ENCODE measurements at regions not wholly inside any gene's neighbourhood (a gene's known extent, or its start where the extent isn't known, plus 50 kb on each side); places are given as distances from the start of the nearest gene placed in this dataset.
A peak's percentile ranks its signal among the peaks of the same experiment; 100 is the strongest.

- POLR2A ChIA-PET, result no interaction called here
- DNase-seq (ENCODE audit: low spot score), result no peak
- ATAC-seq, result no peak
- Mint-ChIP-seq H3K4me3 (no peak overlapping the region), H3K9me3 (no peaks in the 10 kb centered on the region), H3K27me3 (ENCODE audit: low read depth) (no peaks in the 10 kb centered on the region), H3K27ac (no peak overlapping the region), H3K4me1 (peaks cover 10% of the 10 kb centered on the region), H3K36me3 (no peaks in the 10 kb centered on the region)
- CTCF ChIA-PET, result no interaction called here
- TF ChIP-seq GTF2I (CRISPR knock-in tag; conservative IDR thresholded peaks at IDR 0.05) (no peak), MYBL2 (CRISPR knock-in tag; IDR thresholded peaks at IDR 0.05) (no peak), ESRRA (CRISPR knock-in tag; IDR thresholded peaks at IDR 0.05; ENCODE audit: borderline replicate concordance) (no peak), ATF1 (CRISPR knock-in tag; IDR thresholded peaks at IDR 0.05) (no peak), ETV6 (CRISPR knock-in tag; IDR thresholded peaks at IDR 0.05) (no peak), TEAD4 (CRISPR knock-in tag; IDR thresholded peaks at IDR 0.05) (no peak), ZMAT4 (CRISPR knock-in tag; IDR thresholded peaks at IDR 0.05) (no peak)
- TF ChIP-seq, protein P1, sequence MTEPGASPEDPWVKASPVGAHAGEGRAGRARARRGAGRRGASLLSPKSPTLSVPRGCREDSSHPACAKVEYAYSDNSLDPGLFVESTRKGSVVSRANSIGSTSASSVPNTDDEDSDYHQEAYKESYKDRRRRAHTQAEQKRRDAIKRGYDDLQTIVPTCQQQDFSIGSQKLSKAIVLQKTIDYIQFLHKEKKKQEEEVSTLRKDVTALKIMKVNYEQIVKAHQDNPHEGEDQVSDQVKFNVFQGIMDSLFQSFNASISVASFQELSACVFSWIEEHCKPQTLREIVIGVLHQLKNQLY (CRISPR knock-in tag; IDR thresholded peaks at IDR 0.05), result no peak
Measured at GRCh38 chr3:35529337-35529736, 110.0 kb upstream of the ARPP21 start.

- TF ChIP-seq MYBL2 (CRISPR knock-in tag; IDR thresholded peaks at IDR 0.05) (no peak), JUN (CRISPR knock-in tag; IDR thresholded peaks at IDR 0.05) (no peak), ESRRA (CRISPR knock-in tag; IDR thresholded peaks at IDR 0.05; ENCODE audit: borderline replicate concordance) (no peak), IRF1 (CRISPR knock-in tag; IDR thresholded peaks at IDR 0.05) (no peak)
- Mint-ChIP-seq H3K4me3 (no peak overlapping the region), H3K27me3 (ENCODE audit: low read depth) (no peaks in the 10 kb centered on the region), H3K27ac (no peak overlapping the region), H3K36me3 (no peaks in the 10 kb centered on the region), H3K9me3 (no peaks in the 10 kb centered on the region), H3K4me1 (0 out of 2 replicates have a peak, but pooled peaks cover 2% of the 10 kb centered on the region)
- POLR2A ChIA-PET, result no interaction called here
- DNase-seq (ENCODE audit: low spot score) (no peak), ATAC-seq (no peak)
- CTCF ChIA-PET, result no interaction called here
Measured at GRCh38 chr3:35537265-35537664, 102.1 kb upstream of the ARPP21 start.

GRCh38 chr3:35544976-35545375 is 94.3 kb upstream of the ARPP21 start:
- 0 out of 2 replicates have a peak, but pooled peaks cover 2% of the 10 kb centered on the region for H3K9me3 Mint-ChIP-seq
- H3K4me3 Mint-ChIP-seq, result no peak overlapping the region
- H3K36me3 Mint-ChIP-seq, result no peaks in the 10 kb centered on the region
- peak; percentile 55; the same call in 1 of the 2 replicates for ATAC-seq
- H3K27ac Mint-ChIP-seq, result no peak overlapping the region
- no peaks in the 10 kb centered on the region for H3K4me1 Mint-ChIP-seq
- POLR2A ChIA-PET, result no interaction called here
- no peak for DNase-seq (ENCODE audit: low spot score)
- CTCF ChIA-PET, result interaction anchor here (0.6 to 0.7 kb wide), 3 partner anchors 59 to 217 kb away, joined by 3 read pairs; no protein-coding TSS in a partner anchor
- no peaks in the 10 kb centered on the region for H3K27me3 Mint-ChIP-seq (ENCODE audit: low read depth)
- TF ChIP-seq, protein P2, sequence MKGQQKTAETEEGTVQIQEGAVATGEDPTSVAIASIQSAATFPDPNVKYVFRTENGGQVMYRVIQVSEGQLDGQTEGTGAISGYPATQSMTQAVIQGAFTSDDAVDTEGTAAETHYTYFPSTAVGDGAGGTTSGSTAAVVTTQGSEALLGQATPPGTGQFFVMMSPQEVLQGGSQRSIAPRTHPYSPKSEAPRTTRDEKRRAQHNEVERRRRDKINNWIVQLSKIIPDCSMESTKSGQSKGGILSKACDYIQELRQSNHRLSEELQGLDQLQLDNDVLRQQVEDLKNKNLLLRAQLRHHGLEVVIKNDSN (CRISPR knock-in tag; IDR thresholded peaks at IDR 0.05), result no peak
- TF ChIP-seq CBFB (CRISPR knock-in tag; IDR thresholded peaks at IDR 0.05; ENCODE audit: low read depth) (no peak), ZNF219 (CRISPR knock-in tag; IDR thresholded peaks at IDR 0.05; ENCODE audit: borderline replicate concordance) (no peak), PRDM15 (CRISPR knock-in tag; IDR thresholded peaks at IDR 0.05) (no peak), FOXK1 (CRISPR knock-in tag; IDR thresholded peaks at IDR 0.05) (no peak), ATF6 (CRISPR knock-in tag; IDR thresholded peaks at IDR 0.05) (no peak), ZNF263 (CRISPR knock-in tag; IDR thresholded peaks at IDR 0.05; ENCODE audit: low read depth) (no peak), JAZF1 (CRISPR knock-in tag; IDR thresholded peaks at IDR 0.05) (no peak), FOXJ3 (CRISPR knock-in tag; IDR thresholded peaks at IDR 0.05; ENCODE audit: borderline replicate concordance) (no peak), OVOL2 (CRISPR knock-in tag; IDR thresholded peaks at IDR 0.05; ENCODE audit: borderline replicate concordance) (no peak), EMX1 (CRISPR knock-in tag; IDR thresholded peaks at IDR 0.05) (no peak), SP1 (CRISPR knock-in tag; conservative IDR thresholded peaks at IDR 0.05) (no peak), SOX15 (CRISPR knock-in tag; IDR thresholded peaks at IDR 0.05) (no peak), ATF3 (CRISPR knock-in tag; conservative IDR thresholded peaks at IDR 0.05) (no peak)
- TF ChIP-seq, protein P3, sequence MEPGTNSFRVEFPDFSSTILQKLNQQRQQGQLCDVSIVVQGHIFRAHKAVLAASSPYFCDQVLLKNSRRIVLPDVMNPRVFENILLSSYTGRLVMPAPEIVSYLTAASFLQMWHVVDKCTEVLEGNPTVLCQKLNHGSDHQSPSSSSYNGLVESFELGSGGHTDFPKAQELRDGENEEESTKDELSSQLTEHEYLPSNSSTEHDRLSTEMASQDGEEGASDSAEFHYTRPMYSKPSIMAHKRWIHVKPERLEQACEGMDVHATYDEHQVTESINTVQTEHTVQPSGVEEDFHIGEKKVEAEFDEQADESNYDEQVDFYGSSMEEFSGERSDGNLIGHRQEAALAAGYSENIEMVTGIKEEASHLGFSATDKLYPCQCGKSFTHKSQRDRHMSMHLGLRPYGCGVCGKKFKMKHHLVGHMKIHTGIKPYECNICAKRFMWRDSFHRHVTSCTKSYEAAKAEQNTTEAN (CRISPR knock-in tag; IDR thresholded peaks at IDR 0.05), result no peak

All from WTC11 (cell line).